Ishikawa (cell line): ENCODE measurements at regions not wholly inside any gene's neighbourhood (a gene's known extent, or its start where the extent isn't known, plus 50 kb on each side); places are given as distances from the start of the nearest gene placed in this dataset.

Experiments used
- CEBPB ChIP-seq: IDR thresholded peaks from 2 replicates; pipeline ENCODE4 v1.6.1; 2012
- CREB1 ChIP-seq: IDR thresholded peaks from 2 replicates; pipeline ENCODE4 v1.6.1; 2012; ENCODE audit warnings: low read depth
- EGR1 ChIP-seq: IDR thresholded peaks from 2 replicates; pipeline ENCODE4 v1.6.1; 2012
- EP300 ChIP-seq: IDR thresholded peaks from 2 replicates; pipeline ENCODE4 v1.6.1; 2012; ENCODE audit warnings: borderline replicate concordance
- FOXM1 ChIP-seq: IDR thresholded peaks from 2 replicates; pipeline ENCODE4 v1.6.1; 2012; ENCODE audit warnings: low read depth, borderline replicate concordance
- MAX ChIP-seq: IDR thresholded peaks from 2 replicates; pipeline ENCODE4 v1.6.1; 2012
- NFIC ChIP-seq: IDR thresholded peaks from 2 replicates; pipeline ENCODE4 v1.6.1; 2012
- RAD21 ChIP-seq: IDR thresholded peaks from 2 replicates; pipeline ENCODE4 v1.6.1; 2012; ENCODE audit warnings: low read depth
- REST ChIP-seq: IDR thresholded peaks from 2 replicates; pipeline ENCODE4 v1.6.1; 2012; ENCODE audit warnings: low read depth, mild to moderate bottlenecking
- TAF1 ChIP-seq: IDR thresholded peaks from 2 replicates; pipeline ENCODE4 v1.6.1; 2012; ENCODE audit warnings: low read depth, mild to moderate bottlenecking
- TCF12 ChIP-seq: IDR thresholded peaks from 2 replicates; pipeline ENCODE4 v1.6.1; 2012; ENCODE audit warnings: low read depth
- TEAD4 ChIP-seq: IDR thresholded peaks from 2 replicates; pipeline ENCODE4 v1.6.1; 2012
- USF1 ChIP-seq: IDR thresholded peaks from 2 replicates; pipeline ENCODE4 v1.6.1; 2012
- YY1 ChIP-seq: IDR thresholded peaks from 2 replicates; pipeline ENCODE4 v1.6.1; 2012; ENCODE audit warnings: low read depth
- ZBTB7A ChIP-seq: IDR thresholded peaks from 2 replicates; pipeline ENCODE4 v1.6.1; 2012; ENCODE audit warnings: low read depth

GRCh38 chr13:40370661-40371060 lies 295.8 kb downstream of the FOXO1 start:
- TF ChIP-seq ZBTB7A (no peak), TCF12 (no peak), USF1 (no peak), CEBPB (no peak), FOXM1 (no peak), MAX (no peak), CREB1 (no peak), REST (no peak), TEAD4 (no peak)

GRCh38 chr13:40371531-40372125 lies 294.8 kb downstream of the FOXO1 start:
- no peak for TF ChIP-seq REST
- no peak for TF ChIP-seq YY1
- TF ChIP-seq EGR1, result no peak
- no peak for TF ChIP-seq TCF12
- TF ChIP-seq TEAD4, result no peak
- no peak for TF ChIP-seq USF1
- TF ChIP-seq NFIC, result no peak
- no peak for TF ChIP-seq TAF1
- no peak for TF ChIP-seq CREB1
- no peak for TF ChIP-seq FOXM1
- no peak for TF ChIP-seq CEBPB
- no peak for TF ChIP-seq EP300
- TF ChIP-seq ZBTB7A, result no peak
- TF ChIP-seq MAX, result no peak
- no peak for TF ChIP-seq RAD21

- TF ChIP-seq TAF1 (no peak), EGR1 (no peak), YY1 (no peak), CREB1 (no peak), EP300 (no peak), TEAD4 (no peak)
These were observed 290.8 kb downstream of the FOXO1 start for GRCh38 chr13:40375489-40376171.

- TF ChIP-seq MAX (no peak), ZBTB7A (no peak), REST (no peak), TAF1 (no peak), TEAD4 (no peak), EGR1 (no peak), TCF12 (no peak), CREB1 (no peak), USF1 (no peak), EP300 (no peak), YY1 (no peak), CEBPB (no peak), RAD21 (no peak), NFIC (no peak), FOXM1 (no peak)
These were observed 290.1 kb downstream of the FOXO1 start for GRCh38 chr13:40376296-40376849.
